Left kidney (tissue), 1 donor: ENCODE measurements at regions not wholly inside any gene's neighbourhood (a gene's known extent, or its start where the extent isn't known, plus 50 kb on each side); places are given as distances from the start of the nearest gene placed in this dataset.

Experiments
- DNase-seq: peaks from one replicate; pipeline ENCODE4 v3.0.0-alpha.2; 2013

DNA sequence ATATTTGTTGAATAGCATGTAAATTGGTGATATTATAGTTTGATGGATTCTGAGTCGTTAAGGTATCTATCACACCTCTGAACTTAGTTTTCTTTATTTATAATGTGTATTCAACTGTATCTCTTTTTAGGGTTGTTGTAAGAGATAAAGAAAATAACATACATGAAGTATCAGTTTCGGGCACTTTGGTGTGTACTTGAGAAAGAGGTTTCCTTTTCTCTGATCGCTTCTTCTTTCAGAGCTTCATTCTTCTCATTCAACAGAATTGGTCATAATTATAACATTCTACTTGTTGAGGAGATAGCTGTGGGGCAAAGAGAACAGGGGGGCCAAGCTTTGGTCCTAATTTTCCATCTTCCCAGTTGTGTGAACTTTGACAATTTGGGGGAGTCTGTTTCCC lies 508.0 kb downstream of the PLPP3 start:
- DNase-seq: no peak

DNA sequence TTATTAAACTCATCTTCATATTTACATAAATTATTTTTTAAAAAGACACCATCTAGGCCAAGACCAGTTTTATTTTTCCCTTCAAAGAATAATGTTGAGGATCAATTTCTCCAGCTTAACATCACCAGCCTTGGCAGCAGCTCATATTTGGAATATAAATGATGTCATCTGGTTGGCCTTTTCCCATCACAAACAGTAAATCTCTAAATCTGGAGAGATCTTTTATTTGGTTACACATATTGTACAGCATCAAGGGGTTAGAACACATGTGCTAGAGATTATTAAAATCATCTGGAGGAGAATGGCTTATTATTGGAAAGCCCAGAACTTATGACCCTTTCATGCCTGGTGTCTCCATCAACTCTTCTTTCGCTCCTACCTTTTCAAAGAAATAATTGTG lies 508.8 kb downstream of the PLPP3 start:
- no peak for DNase-seq

DNA sequence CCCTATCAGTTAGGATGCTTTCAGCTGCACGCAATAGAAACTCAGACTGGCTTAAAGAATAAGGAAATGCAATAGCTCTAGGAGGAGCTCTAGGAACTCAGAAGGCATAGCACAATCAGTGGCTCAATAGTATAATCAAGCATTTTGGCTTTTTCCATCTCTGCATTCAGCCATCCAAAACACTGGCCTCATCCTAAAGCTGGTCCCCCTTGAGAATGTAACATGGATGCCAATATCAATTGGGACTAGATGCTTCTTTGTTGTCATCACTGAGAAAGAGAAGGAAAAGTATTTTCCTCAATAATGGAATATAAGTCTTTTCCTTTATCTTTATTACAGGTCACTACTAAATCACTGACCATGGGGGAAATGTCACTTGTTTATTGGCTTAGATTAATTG lies 509.5 kb downstream of the PLPP3 start:
- no peak for DNase-seq

DNA sequence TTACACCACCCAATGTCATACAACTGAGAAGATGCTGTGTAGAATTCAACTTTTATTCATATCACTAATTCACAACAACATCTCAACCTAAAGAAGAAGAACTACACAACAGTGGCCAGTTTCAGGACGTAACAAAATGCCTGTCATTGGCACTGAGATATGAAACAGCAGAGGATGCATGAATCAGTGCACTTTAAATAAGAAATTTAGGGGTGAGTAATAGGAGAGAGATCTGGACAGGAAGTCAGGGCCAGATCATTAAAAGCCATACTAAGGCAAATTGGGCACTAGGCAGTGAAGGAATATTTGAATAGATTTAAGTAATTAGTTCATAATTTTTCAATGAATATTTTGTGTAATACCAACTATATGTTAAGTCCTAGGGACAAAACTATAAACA lies 510.5 kb downstream of the PLPP3 start:
- DNase-seq: no peak

DNA sequence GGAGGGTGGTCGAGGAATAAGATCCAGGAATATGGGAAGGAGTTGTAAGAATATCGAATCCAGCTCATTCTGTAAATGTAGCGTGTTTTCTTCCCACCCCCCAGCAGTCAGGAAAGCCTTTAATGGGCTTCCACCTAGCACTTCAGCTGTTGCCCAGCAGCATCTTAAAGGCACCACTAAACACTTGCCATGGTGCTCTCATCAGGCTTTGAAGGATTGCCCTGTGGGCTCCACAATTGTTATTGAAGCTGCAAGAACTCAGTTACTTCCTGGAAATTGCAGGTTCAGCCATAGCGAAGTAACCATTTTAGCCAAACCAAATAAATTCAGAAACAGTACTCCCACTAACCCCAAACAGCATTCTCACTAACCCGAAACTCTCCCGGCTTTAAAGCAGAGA lies 511.2 kb downstream of the PLPP3 start:
- DNase-seq: no peak

DNA sequence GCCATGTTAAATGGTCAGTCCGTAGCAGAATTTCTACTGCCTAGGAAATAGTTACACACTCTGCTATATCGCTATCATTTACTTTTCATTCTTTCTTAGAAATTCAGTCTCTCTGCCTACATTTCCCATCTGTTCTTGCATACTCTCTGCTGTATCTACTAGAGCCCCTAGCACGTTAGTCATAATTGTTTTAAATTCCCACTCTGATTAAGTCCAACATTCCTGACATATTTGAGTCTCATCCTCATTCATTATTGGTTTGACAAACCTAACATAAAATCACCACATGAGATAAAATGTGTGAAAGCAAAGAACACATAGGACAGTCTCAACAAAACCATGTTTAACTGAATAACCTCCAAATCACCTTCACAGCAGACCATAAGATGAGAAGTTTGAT lies 513.6 kb downstream of the PLPP3 start:
- DNase-seq: no peak

DNA sequence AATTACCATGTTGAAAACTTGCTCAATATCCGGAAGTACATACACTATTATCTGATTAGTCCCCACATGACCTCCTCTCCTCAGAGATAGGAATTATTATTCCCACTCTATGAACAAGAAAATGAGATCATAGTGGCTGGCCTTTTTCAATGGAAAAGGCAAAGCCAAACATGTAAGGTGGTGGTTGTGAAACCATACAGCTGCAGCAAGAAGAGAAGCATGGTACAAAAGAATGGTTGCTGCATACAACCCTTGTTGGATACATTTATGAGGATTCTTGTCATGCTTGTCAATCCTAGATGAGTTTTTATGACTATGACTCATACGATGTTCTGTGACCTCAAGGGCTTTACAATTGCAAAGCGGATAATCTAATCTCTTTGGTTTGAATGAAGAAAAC lies 514.7 kb downstream of the PLPP3 start:
- DNase-seq: no peak

DNA sequence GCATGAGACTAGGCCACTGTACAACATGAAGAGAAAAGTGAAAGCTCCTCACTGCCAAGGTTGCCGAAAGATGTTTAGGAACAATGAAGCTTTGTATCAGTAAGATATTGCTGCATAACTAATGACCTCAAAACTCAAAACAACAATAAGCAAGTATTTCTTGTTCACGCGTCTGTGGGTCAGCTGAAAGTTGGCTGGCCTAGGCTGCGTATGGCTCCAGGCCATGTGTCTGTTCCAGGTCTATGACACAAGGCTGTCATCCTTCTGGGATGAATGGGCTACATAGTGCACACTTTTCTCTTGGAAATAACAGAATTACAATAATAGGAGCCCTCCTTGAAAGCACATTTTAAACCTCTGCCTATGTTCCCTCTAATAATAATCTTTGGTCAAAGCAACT lies 515.9 kb downstream of the PLPP3 start:
- no peak for DNase-seq

DNA sequence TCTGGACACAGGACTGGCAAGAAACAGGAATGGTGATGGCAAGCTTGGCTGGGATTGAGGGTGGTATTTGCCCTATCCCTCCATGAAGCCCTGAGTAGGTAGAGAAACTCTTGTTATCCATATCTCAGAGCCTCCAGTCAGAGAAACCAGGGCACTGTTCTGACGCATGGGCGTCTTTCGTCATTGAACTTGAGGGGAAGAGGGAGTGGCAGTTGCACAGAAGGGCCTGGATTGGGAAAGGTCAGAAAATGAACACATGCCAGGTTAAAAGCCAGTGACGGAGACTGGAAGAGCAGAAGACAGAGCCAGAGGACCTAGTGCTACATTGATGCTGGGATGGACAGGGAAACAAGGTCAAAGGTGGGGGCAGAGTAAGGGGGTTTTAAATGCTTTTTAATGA lies 516.7 kb downstream of the PLPP3 start:
- DNase-seq: no peak

DNA sequence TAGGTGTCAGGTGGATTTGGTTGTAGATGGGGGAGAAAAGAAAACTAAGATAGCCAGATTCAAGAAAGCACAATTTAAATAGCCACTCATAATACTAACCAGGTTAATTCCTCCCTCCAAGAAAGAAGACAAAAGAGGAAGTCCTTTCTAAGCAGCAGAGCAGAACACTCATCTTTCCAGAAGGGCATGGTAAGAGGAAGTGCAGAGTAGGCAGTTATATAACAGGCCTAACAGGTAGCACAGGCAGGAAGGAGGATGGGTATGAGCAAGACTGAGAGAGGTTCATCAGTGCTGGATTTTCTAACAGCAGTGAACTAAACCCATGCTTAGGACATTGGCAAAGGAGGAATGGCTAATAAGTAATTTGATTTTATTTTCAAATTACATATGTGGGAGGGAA lies 517.5 kb downstream of the PLPP3 start:
- no peak for DNase-seq

DNA sequence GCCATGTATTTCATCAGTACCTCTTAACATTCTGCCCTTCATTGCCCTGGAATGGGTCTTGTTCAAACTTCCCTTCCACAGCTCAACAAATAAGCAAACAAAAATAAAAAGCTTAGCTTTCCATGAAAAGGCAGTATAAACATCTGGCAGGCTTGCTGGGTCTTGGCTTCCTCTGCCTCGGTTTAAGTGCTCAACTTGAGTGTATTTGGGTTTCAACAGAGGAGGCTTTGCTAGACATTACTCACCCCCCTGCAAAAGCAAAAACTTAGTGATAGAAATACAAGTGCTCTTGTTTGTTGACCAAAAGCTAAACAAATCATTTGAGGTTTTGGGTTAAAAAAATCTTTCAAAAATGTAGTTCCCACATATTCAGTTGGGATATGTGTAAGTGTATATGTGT lies 518.5 kb downstream of the PLPP3 start:
- DNase-seq: no peak

DNA sequence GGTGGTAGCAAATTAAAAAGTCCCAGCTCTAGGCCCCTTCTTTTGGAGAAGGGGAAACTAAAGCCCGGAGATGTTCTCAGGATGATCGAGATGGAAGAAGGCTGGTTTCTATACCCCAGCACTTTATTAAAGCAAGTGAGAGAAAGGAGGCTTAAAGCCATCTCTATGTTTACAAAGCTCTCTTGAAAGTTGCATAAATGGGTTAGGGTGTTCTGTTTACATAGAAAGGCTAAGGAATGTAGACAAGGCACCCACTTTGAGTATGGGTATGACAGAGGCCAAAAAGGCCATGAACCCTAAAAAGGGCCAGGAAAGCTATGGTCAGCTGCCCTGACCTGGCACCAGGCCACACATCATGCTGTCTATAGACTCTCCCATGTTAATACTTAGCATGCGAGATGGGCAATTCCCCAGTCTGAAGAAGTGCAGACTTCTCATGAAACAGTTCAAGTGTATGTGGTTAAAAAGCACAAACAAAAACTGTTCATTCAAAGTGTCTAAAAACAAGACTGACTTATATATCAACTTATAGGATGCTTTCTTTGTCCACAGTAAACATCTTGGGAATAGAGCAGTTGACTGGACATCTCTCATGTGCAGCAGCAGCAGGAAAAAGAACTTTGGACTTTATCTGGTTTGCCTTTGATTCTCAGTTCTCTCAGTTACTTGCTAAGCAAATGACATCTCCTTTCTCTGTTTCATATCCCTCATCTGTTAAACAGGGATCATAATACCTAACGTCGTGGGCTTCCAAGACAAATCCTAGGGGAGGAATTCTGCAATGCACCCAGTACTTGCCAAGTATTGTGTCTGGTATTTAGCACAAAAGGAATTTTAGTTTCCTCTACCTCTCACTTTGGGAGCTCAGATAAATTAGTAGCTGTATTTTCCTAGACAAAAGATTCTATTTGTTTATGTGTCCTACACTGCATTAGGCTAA lies 521.6 kb downstream of the PLPP3 start:
- no peak for DNase-seq

DNA sequence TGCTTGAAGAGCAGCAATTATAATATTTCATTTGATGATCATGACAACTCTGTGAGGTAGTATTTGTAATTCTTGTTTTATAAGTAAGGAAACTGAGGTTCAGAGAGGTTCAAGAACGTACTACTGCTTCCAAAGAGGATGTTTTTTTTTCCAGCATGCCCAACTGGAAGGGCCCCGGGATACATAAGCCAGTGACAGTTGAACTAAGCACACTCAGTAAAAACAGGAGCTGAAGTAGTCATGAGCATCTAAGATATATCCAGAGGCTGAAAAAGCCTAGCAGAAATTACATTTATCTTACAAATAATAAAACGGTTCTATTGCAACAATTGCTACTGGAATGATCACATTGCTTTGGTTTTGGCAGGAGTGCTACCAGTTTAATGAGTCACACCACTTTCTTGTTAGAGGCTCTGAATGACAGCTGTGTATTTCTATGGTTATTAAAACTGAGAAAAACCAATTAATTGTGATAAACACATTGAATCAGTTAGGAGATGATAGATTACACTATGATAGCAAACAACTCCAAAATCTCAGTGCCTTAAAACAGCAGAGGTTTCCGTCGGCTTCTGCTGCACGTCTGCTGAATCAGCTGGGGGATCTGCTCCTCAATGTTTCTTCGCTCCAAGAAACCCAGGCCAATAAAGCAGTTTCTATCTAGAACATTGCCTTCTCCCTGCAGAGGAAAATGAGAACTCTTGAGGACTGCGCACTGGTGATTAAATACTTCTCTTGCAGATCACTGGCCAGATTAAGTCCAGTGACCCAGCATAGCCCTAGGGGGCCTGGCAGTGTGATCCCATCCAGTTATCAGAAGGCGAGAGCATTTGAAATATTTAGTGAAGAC lies 522.7 kb downstream of the PLPP3 start:
- no peak for DNase-seq

DNA sequence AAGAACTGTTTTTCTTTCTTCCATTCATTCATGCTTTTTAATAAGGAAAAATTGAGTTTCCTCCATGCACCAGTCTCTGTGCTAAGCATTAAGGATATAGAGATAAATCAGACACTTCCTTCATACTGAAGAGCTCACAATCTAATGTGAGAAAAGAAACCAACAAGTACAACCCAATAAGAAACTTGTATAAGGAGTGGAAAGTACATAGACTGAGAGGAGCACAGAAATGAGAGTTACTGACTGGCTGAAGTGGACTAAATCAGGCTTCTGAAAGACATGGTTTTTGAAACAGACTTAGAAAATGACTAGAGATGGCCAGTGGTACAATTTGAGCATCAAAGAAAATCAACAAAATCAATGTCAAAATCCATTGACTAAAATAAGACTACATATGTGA lies 524.4 kb downstream of the PLPP3 start:
- no peak for DNase-seq

DNA sequence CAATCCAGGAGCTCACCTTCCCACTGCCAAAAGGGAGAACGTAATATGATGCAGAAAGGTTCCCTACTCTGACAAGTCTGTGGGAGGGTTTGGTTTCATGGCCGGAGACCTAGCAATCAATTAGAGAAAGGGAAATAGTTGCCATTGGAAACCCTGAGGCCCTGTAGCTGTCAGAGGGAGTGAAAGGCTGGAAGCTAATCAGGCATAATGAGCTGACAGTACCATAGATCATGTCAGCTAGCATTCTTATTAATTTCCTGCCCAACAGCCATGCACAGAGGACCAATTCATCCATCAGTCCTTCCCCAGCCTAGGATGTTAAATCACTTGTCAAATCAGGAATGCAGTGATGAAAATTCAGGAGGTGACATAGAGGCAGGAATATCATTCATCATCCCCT lies 527.3 kb downstream of the PLPP3 start:
- peak; percentile 33 for DNase-seq

DNA sequence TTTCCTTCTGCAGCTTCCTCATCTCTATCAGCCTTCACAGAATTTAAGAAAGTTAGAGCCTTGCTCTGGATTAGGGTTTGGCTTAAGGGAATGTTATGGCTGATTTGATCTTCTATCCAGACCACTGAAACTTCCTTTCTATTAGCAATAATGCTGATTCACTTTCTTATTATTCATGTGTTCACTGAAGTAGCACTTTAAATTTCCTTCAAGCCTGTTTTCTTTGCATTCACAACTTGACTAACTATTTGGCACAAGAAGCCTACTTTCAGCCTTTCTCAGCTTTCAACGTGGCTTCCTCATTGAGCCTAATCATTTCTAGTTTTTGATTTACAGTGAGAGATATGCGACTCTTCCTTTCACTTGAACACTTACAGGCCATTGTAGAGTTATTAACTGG lies 528.5 kb downstream of the PLPP3 start:
- DNase-seq: no peak

DNA sequence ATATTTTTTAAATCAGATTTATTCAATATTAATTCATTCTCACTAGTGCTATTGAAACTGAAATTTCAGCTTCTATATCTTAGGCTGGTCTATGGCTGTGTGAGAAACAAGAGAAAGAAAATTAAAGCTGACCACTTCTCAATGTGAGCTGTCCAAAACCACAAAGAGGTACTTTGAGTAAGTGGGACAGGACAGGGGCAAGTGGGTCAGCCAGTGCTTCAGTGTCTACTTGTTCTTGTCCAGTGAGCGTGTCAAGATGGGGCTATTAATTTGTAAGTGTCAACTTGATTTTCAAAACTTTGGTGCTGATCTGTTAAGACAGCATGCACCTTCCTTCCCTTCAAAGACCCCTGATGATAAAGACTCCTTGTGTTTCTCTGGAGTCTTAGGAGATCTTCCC lies 533.9 kb downstream of the PLPP3 start:
- DNase-seq: no peak

DNA sequence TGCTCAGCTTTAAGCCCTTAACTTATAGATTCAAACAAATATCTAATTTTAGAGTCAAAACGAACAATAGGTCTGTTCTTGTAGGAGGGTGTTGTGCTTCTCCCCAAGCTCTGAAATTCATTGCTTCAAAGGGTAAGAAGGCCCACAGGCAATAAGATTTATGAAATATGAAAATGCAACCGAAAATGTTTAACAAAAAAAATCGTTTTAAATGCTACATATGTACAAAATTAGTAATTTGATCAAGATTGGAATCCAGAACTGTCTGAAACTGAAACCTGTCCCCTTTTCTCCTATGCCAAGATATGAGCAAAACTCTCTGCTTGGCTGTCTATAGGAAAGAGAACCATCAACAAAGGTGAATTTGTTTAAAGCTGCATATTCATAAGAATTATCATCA lies 534.3 kb downstream of the PLPP3 start:
- no peak for DNase-seq

DNA sequence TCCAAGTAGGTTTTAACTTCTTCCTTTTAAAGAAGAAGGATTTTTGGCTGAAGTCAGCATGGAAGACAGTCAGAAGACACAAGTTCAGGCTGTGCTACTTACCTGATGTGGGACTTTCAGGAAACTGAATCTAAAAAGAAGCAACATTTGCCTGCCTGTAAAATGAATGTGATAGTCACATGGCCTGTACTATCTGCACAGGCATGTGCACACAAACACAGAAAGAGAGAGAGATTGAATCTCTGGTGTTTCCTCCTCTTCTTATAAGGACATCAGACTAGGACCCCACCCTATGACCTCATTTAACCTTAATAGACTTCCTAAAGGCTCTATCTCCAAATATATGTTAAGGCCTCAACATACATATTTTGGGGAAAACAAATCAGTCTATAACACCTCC lies 542.9 kb downstream of the PLPP3 start:
- DNase-seq: no peak

DNA sequence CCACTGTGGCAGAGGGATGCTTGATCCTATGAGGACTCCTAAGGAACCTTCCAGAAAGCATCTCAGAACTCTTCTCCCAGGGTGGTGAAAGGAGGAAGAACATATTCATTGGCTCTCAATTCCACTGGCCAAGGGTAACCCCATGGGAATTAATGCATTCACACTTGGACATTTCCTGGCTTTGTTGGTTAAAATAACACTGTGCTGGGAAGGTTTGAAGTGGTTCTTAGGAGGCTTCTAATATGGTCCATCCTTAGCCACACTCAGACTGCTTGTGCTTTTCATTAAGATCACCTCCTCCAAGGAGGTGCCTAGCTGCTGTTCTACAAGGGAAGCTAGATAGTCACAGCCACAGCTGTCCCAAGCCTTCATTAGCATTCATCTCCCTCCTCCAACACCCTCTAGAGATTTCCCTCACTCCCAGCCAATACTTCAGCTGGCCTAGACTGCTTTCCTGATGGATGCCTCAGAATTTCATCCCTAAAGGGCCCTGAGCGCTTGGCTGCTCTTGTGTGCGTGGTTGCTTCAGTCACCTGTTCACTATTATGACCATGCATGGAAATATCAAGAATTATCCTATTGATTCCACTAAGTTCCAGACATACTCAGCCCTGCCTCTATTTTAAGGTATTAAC lies 544.4 kb downstream of the PLPP3 start:
- no peak for DNase-seq

DNA sequence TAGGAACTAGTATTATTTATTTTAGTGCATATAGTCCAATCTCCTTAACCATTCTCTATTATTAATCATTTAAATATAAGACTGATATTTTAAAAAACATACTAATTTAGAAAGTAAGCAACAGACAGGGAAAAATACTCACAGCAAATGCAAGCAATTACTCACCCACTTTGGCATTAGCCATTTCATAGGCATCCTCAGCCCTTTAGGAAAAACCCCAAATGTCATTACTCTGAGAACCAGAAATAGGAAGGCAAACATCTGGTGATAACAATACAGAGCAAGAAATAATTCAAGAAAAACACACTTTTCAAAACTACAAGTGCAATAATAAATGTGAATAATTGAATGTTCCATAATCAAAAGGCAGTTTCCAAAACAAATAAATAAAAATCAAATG lies 545.1 kb downstream of the PLPP3 start:
- no peak for DNase-seq

DNA sequence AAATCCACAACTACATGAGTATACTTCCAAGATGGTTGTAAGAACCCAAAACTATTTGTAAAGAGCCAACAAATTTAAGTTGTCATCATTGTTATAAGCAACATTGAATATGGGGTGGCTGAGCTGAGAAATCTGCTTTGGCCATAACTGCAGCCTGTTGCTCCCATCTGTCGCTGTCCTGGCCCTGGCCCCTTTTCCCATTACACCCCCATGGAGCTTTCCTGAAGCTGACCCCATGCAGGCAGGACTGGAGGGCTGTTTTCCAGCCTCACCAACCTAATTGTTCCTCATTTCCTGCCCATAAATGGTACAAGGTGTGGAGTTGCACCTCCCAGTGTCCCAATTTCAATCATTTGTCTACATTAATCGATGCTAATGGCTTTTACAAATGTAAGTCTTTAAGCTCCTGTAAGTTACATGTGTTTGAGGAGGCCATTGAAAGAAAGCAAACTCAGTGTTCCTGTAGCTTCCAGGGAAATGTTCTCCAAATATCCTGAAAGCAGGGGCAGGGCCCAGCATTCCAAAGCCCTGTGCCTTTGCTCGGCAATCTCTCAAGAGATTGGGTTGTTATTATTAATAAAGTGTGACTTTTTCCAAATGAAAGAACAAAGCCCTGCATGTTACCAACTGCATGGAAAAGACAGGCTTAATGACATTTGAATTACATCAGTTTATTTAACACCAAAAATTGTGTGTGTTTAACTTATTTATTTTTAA lies 545.9 kb downstream of the PLPP3 start:
- no peak for DNase-seq
